MV-4-11 (cell line): ENCODE measurements at regions not wholly inside any gene's neighbourhood (a gene's known extent, or its start where the extent isn't known, plus 50 kb on each side); places are given as distances from the start of the nearest gene placed in this dataset.
"Not testable (repeated sequence)": the region's sequence is repeated elsewhere in the genome, so short reads cannot be mapped to it uniquely, and the experiment has no call there.

ENCODE experiments used
- DNase-seq: peaks from one replicate; lab custom pipeline; 2025; lab: John Stamatoyannopoulos, UW

- DNase-seq, result peak; percentile 54
Observed at GRCh38 chr1:58251430-58252073, 295.0 kb downstream of the OMA1 start.

GRCh38 chr1:58250587-58250948 is 296.0 kb downstream of the OMA1 start:
- DNase-seq, result no peak

GRCh38 chr1:58249737-58250586 is 296.6 kb downstream of the OMA1 start:
- DNase-seq, result no peak

GRCh38 chr1:58249388-58249736 is 297.2 kb downstream of the OMA1 start:
- DNase-seq, result no peak

- DNase-seq, result no peak
Observed at GRCh38 chr1:58248791-58249190, 297.7 kb downstream of the OMA1 start.

GRCh38 chr1:58248072-58248471 is 298.5 kb downstream of the OMA1 start:
- no peak for DNase-seq

GRCh38 chr1:58246549-58246948 is 300.0 kb downstream of the OMA1 start:
- no peak for DNase-seq

GRCh38 chr1:58244872-58245271 is 301.7 kb downstream of the OMA1 start:
- DNase-seq, result no peak

GRCh38 chr1:58238846-58239245 is 307.7 kb downstream of the OMA1 start:
- no peak for DNase-seq

GRCh38 chr1:58233729-58234128 is 312.8 kb downstream of the OMA1 start:
- DNase-seq, result no peak

GRCh38 chr1:58231204-58231603 is 315.3 kb downstream of the OMA1 start:
- DNase-seq, result no peak

GRCh38 chr1:58227604-58228003 is 318.9 kb downstream of the OMA1 start:
- DNase-seq, result no peak

- DNase-seq, result no peak
Observed at GRCh38 chr1:58223522-58223921, 323.0 kb downstream of the OMA1 start.

GRCh38 chr1:58220836-58221472 is 325.6 kb downstream of the OMA1 start:
- no peak for DNase-seq

- DNase-seq, result not testable (repeated sequence)
Observed at GRCh38 chr1:58216169-58216568, 330.4 kb downstream of the OMA1 start.

- no peak for DNase-seq
Observed at GRCh38 chr1:58214674-58215073, 331.9 kb downstream of the OMA1 start.

GRCh38 chr1:58211869-58212268 is 334.7 kb downstream of the OMA1 start:
- no peak for DNase-seq

GRCh38 chr1:58209575-58209974 is 337.0 kb downstream of the OMA1 start:
- DNase-seq, result no peak

- no peak for DNase-seq
Observed at GRCh38 chr1:58206749-58207148, 339.8 kb downstream of the OMA1 start.

- DNase-seq, result no peak
Observed at GRCh38 chr1:58204284-58204683, 342.2 kb downstream of the OMA1 start.

GRCh38 chr1:58201492-58202106 is 344.9 kb downstream of the OMA1 start:
- no peak for DNase-seq

- DNase-seq, result no peak
Observed at GRCh38 chr1:58200437-58200836, 346.1 kb downstream of the OMA1 start.

GRCh38 chr1:58197811-58198210 is 348.7 kb downstream of the OMA1 start:
- DNase-seq, result no peak
